K562 (cell line): ENCODE measurements at regions not wholly inside any gene's neighbourhood (a gene's known extent, or its start where the extent isn't known, plus 50 kb on each side); places are given as distances from the start of the nearest gene placed in this dataset.

Experiments used
- HMGXB4 ChIP-seq: sonication (generic); formaldehyde crosslinking; IDR thresholded peaks from 2 replicates; pipeline ENCODE4 v1.8.1; 2023; ENCODE audit warnings: mild to moderate bottlenecking, missing genetic modification reagents
- NELFE ChIP-seq: IDR thresholded peaks from 2 replicates; pipeline ENCODE4 v1.6.1; 2011; ENCODE audit warnings: mild to moderate bottlenecking; ENCODE audit not compliant: insufficient read depth, insufficient read length
- PBX2 ChIP-seq, 2 experiments: IDR thresholded peaks in 1 of 2; conservative IDR thresholded peaks in 1 of 2; 2 replicates each; pipeline ENCODE4 v1.6.1; 2016; ENCODE audit warnings: low read depth in 2 of 2, mild to moderate bottlenecking in 1 of 2, missing compliant biosample characterization in 1 of 2, missing genetic modification characterization in 1 of 2, moderate library complexity in 1 of 2
- SNRNP70 ChIP-seq: fragments of 200-400 bp; formaldehyde crosslinking; optimal IDR thresholded peaks from 2 replicates; pipeline ENCODE3; 2017; ENCODE audit warnings: low read depth, low read length
- ZNF764 ChIP-seq: fragments of 250-450 bp; sonication (Bioruptor Pico); IDR thresholded peaks from 2 replicates; pipeline ENCODE4 v1.4.0; 2020; ENCODE audit warnings: low read depth, mild to moderate bottlenecking, moderate library complexity
- TF ChIP-seq, protein P1 (sequence below), 2 experiments: fragments of 450-650 bp in 1 of 2; sonication (generic) in 1 of 2; formaldehyde crosslinking in 1 of 2; IDR thresholded peaks; 2 replicates each; pipeline versions ENCODE4 v1.7.1 to v1.9.0; 2016 to 2022; ENCODE audit warnings: inconsistent platforms in 1 of 2, mild to moderate bottlenecking in 1 of 2, missing genetic modification reagents in 1 of 2

- TF ChIP-seq HMGXB4 (CRISPR knock-in tag) = no peak
- TF ChIP-seq SNRNP70 = no peak
- TF ChIP-seq, protein P1, sequence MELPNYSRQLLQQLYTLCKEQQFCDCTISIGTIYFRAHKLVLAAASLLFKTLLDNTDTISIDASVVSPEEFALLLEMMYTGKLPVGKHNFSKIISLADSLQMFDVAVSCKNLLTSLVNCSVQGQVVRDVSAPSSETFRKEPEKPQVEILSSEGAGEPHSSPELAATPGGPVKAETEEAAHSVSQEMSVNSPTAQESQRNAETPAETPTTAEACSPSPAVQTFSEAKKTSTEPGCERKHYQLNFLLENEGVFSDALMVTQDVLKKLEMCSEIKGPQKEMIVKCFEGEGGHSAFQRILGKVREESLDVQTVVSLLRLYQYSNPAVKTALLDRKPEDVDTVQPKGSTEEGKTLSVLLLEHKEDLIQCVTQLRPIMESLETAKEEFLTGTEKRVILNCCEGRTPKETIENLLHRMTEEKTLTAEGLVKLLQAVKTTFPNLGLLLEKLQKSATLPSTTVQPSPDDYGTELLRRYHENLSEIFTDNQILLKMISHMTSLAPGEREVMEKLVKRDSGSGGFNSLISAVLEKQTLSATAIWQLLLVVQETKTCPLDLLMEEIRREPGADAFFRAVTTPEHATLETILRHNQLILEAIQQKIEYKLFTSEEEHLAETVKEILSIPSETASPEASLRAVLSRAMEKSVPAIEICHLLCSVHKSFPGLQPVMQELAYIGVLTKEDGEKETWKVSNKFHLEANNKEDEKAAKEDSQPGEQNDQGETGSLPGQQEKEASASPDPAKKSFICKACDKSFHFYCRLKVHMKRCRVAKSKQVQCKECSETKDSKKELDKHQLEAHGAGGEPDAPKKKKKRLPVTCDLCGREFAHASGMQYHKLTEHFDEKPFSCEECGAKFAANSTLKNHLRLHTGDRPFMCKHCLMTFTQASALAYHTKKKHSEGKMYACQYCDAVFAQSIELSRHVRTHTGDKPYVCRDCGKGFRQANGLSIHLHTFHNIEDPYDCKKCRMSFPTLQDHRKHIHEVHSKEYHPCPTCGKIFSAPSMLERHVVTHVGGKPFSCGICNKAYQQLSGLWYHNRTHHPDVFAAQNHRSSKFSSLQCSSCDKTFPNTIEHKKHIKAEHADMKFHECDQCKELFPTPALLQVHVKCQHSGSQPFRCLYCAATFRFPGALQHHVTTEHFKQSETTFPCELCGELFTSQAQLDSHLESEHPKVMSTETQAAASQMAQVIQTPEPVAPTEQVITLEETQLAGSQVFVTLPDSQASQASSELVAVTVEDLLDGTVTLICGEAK (IDR thresholded peaks at IDR 0.05) = no peak
- TF ChIP-seq, protein P1 (CRISPR knock-in tag; IDR thresholded peaks at IDR 0.05) = no peak
- TF ChIP-seq ZNF764 (CRISPR knock-in tag) = no peak
- TF ChIP-seq NELFE = no peak
- no peak for TF ChIP-seq PBX2 (CRISPR knock-in tag; IDR thresholded peaks at IDR 0.05; ENCODE audit: low read depth)
- TF ChIP-seq PBX2 (tag; conservative IDR thresholded peaks at IDR 0.05; ENCODE audit: low read depth) = no peak
These were observed 87.2 kb downstream of the MICALL2 start (continued) for GRCh38 chr7:1372063-1372462.
